Small intestine (tissue), 7 donors: ENCODE measurements at regions not wholly inside any gene's neighbourhood (a gene's known extent, or its start where the extent isn't known, plus 50 kb on each side); places are given as distances from the start of the nearest gene placed in this dataset.

Experiments
- DNase-seq, 2 donors: peaks; one replicate each; pipeline versions ENCODE4 v3.0.0 to v3.0.0-alpha.2; 2013
- FAIRE-seq: peaks from 2 replicates; lab custom pipeline; 2012; peaks lifted over from hg19 to GRCh38; lab: Jason Lieb, UNC
- H3K27ac ChIP-seq, 3 donors: one replicate each; pipeline ENCODE4 v1.5.1; 2013; ENCODE audit warnings: low read length in 2 of 3, mild to moderate bottlenecking in 2 of 3, control low read depth in 1 of 3, inconsistent platforms in 1 of 3, low read depth in 1 of 3, moderate library complexity in 1 of 3
- H3K27me3 ChIP-seq, 3 donors: one replicate each; pipeline ENCODE4 v1.6.1; 2013; ENCODE audit warnings: low read length in 3 of 3, inconsistent platforms in 1 of 3; ENCODE audit not compliant: control insufficient read depth in 3 of 3, insufficient read depth in 3 of 3
- H3K36me3 ChIP-seq, 3 donors: one replicate each; pipeline ENCODE4 v1.6.1; 2013; ENCODE audit warnings: low read length in 3 of 3, inconsistent platforms in 1 of 3, low read depth in 1 of 3, mild to moderate bottlenecking in 1 of 3, moderate library complexity in 1 of 3; ENCODE audit not compliant: control insufficient read depth in 3 of 3, insufficient read depth in 2 of 3
- H3K4me1 ChIP-seq, 3 donors: one replicate each; pipeline ENCODE4 v1.6.1; 2013; ENCODE audit warnings: low read length in 2 of 3, inconsistent platforms in 1 of 3, low read depth in 1 of 3, mild to moderate bottlenecking in 1 of 3, moderate library complexity in 1 of 3; ENCODE audit not compliant: control insufficient read depth in 3 of 3, insufficient read depth in 2 of 3
- H3K4me3 ChIP-seq, 3 donors: one replicate each; pipeline ENCODE4 v1.5.1; 2013; ENCODE audit warnings: low read length in 3 of 3, control low read depth in 1 of 3, inconsistent platforms in 1 of 3, low read depth in 1 of 3, mild to moderate bottlenecking in 1 of 3, moderate library complexity in 1 of 3
- H3K9me3 ChIP-seq, 2 donors: one replicate each; pipeline ENCODE4 v1.6.1; 2013; ENCODE audit warnings: low read depth in 1 of 2, low read length in 1 of 2; ENCODE audit not compliant: control insufficient read depth in 2 of 2, insufficient read depth in 1 of 2
- WGBS, 3 donors: extraction: QIAGEN DNeasy Blood & Tissue Kit; methylation state at CpG; one replicate each; pipeline ENCODE4 v1.1.7; 2013; 5-methylcytosine and 5-hydroxymethylcytosine counted together
- donor health status: healthy with polysubstance abuse.
- donor health status: control.
- donor health status: control.
- donor health status: Bipolar disorder and iron deficiency.
- donor health status: healthy.

DNA sequence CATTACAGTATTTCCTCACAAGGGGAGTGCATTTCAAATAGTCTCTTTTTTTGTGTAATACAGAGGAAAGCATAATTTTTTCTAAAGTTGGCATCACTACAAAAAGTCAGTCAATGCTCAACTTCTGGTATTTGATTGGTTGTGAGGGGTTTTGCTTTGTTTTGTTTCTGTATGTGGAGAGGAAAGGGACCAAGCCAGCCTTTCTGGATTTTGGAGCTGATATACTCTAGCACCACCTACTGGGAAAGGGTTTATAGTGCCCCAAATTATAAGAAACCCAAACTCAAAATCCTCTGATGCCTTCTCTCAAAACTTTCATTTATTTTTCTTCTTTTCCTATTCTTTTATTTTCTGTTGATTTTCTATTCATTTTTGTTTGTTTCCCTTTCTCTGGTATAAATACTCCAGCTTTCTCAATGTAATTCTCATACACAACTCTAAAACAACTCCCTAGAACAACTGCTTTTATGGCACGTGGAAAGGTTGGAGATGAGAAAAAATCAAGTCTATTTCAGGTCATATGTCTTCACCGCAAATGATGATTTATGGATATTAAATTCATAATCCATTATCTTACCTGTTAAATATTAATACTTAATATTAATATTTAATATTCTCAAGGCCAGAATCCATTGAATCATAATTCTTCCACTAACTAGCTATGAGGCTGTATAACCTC is 69.5 kb upstream of the ANXA1 start:
- H3K27ac ChIP-seq = peak overlapping the region in 1 of 3 donors; percentile 20
- no peaks in the 10 kb centered on the region for H3K27me3 ChIP-seq
- no peaks in the 10 kb centered on the region for H3K9me3 ChIP-seq
- no peak overlapping the region for H3K4me3 ChIP-seq
- peak; percentile 53 to 86 for DNase-seq
- peaks cover 0 to 5% (median 3%) of the 10 kb centered on the region in 3 donors for H3K4me1 ChIP-seq
- no peak for FAIRE-seq
- WGBS, 3 donors = 19 to 55% (median 27%) methylated on average over 2 of the region's 2 CpGs
- H3K36me3 ChIP-seq = no peaks in the 10 kb centered on the region

DNA sequence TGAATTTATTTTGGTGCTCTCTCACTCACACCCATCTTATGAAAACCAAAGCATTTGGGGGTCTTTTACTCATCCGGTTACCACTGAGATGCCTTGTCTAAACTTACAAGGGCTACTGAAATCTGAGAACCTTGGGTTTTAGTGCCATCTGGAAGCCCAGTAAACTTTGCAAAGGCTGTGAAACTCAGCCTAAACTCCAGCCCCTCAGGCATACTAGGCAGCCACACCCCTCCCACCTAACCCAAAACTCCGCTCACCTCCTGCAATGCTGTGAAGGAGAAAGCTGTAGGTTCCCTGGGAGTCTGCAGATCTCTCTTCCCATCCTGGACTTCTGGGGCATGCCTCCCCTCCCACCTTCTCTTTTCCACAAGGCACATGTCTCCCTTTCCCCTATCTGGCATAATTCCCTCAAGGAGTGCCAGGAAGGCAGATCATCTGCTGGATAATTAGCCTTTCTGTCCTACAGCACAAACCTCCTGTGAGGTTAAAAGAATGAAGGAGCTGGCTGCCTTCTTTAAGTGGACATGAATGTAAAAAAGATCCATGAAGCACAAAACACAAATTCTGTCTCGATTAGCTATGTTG is 71.5 kb upstream of the ANXA1 start:
- peak in 1 of 2 donors; percentile 6 for DNase-seq
- no peaks in the 10 kb centered on the region for H3K27me3 ChIP-seq
- no peak overlapping the region for H3K4me3 ChIP-seq
- H3K36me3 ChIP-seq = no peaks in the 10 kb centered on the region
- no peak overlapping the region for H3K27ac ChIP-seq
- FAIRE-seq = no peak
- H3K4me1 ChIP-seq = peaks cover 0 to 5% (median 3%) of the 10 kb centered on the region in 3 donors
- H3K9me3 ChIP-seq = no peaks in the 10 kb centered on the region
- 68 to 80% (median 78%) methylated on average over 3 of the region's 3 CpGs for WGBS, 3 donors

DNA sequence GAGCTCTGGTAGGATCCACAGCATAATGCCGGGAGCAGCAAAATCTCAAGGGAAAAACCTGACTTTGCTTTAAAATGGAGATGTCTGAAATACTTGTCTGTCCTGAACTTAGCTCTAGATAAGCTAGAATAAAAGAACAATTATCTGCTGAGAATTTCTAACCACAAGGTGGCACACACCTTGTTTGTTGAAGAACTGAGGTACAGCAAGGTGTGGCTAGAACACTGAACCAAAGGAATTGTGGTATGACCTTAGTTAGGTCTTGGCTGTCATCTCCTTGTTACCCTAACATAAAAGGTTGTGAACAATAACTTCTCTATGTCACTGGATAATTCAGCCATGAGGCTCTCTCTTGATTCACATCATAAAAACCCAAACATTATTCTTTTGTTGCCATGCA is 72.3 kb upstream of the ANXA1 start:
- FAIRE-seq = peak; percentile 23
- WGBS, 3 donors = 19 to 65% (median 37%) methylated on average over 1 of the region's 1 CpG

DNA sequence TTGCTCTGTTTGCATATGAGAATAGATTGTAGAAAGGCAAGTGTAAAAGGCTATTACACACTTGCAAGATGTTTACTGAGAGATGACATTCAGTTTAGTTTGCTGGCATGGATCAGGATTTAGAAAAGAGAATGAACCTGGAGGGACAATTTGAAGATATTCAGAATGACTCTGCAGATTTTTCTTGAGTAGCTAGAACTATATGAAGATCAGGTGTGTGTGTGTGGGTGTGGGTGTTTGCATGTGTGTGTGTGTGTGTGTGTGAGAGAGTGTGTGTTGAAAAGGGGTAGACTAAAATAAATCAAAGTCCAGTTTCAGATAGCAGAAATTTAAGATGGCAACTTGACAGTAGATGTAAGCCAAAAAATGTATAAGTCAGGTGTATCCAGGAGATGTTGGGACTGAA is 74.0 kb upstream of the ANXA1 start:
- Histone ChIP-seq H3K4me3 (no peak overlapping the region), H3K36me3 (no peaks in the 10 kb centered on the region), H3K4me1 (peaks cover 0 to 4% (median 3%) of the 10 kb centered on the region in 3 donors), H3K9me3 (no peaks in the 10 kb centered on the region), H3K27ac (no peak overlapping the region), H3K27me3 (no peaks in the 10 kb centered on the region)
- DNase-seq (no peak), FAIRE-seq (no peak)

More for the DNA sequence above, 72.3 kb upstream of the ANXA1 start:
- Histone ChIP-seq H3K27ac (no peak overlapping the region), H3K27me3 (no peaks in the 10 kb centered on the region), H3K4me3 (no peak overlapping the region), H3K9me3 (no peaks in the 10 kb centered on the region), H3K4me1 (peaks cover 0 to 5% (median 3%) of the 10 kb centered on the region in 3 donors), H3K36me3 (no peaks in the 10 kb centered on the region)
- peak; percentile 56 to 80 for DNase-seq

DNA sequence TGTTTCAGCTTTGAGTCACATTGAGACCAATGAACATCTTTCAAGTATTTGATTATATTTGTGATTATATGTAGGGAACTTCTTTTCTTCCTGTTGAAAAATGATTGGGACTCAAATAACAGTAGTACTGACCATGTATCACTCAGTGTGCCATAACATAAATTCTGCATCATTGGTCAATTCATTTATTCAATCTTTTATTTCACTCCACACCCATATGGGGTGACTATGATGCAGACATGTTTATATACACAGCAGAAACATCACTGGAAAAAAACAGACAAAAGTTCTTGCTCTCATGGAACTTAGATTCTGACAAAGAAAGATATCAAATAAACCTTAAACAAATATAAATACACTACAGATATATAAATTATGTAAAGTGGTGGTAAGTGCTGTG is 74.7 kb upstream of the ANXA1 start:
- H3K9me3 ChIP-seq = no peaks in the 10 kb centered on the region

DNA sequence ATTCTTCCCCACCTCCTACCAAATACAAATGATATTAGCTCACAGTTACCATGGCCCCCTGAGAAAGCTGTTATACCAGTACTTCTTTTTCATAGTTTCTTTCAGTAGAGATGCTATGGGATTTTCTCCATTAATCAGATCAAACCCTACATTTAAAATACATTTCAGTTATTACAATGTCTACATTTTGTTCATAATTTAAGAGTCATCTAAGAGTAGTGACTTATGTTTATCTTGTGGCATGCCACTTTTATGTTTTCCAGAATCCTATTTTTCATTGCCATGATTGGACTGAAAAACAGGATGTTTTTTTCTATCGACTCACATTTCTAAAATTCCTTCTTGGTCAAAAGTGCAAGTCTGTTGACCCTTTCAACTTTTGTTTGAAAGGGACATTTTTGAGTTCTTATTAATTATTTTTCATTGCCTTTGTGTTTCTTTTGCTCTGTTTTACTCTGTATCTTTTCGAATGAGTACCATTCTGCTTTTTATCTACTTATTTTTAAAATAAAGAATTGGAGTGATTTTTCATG is 77.4 kb upstream of the ANXA1 start:
- Histone ChIP-seq H3K4me3 (no peak overlapping the region), H3K4me1 (no peaks in the 10 kb centered on the region), H3K36me3 (no peaks in the 10 kb centered on the region), H3K9me3 (no peaks in the 10 kb centered on the region), H3K27me3 (no peaks in the 10 kb centered on the region), H3K27ac (no peak overlapping the region)
- WGBS, 3 donors = 57 to 73% (median 69%) methylated on average over 2 of the region's 2 CpGs
- FAIRE-seq (no peak), DNase-seq (no peak)

More for the DNA sequence above, 74.7 kb upstream of the ANXA1 start:
- Histone ChIP-seq H3K4me3 (no peak overlapping the region), H3K27me3 (no peaks in the 10 kb centered on the region), H3K36me3 (no peaks in the 10 kb centered on the region), H3K27ac (no peak overlapping the region), H3K4me1 (peaks cover 0 to 3% (median 0%) of the 10 kb centered on the region in 3 donors)
- FAIRE-seq (peak; percentile 10), DNase-seq (no peak)

DNA sequence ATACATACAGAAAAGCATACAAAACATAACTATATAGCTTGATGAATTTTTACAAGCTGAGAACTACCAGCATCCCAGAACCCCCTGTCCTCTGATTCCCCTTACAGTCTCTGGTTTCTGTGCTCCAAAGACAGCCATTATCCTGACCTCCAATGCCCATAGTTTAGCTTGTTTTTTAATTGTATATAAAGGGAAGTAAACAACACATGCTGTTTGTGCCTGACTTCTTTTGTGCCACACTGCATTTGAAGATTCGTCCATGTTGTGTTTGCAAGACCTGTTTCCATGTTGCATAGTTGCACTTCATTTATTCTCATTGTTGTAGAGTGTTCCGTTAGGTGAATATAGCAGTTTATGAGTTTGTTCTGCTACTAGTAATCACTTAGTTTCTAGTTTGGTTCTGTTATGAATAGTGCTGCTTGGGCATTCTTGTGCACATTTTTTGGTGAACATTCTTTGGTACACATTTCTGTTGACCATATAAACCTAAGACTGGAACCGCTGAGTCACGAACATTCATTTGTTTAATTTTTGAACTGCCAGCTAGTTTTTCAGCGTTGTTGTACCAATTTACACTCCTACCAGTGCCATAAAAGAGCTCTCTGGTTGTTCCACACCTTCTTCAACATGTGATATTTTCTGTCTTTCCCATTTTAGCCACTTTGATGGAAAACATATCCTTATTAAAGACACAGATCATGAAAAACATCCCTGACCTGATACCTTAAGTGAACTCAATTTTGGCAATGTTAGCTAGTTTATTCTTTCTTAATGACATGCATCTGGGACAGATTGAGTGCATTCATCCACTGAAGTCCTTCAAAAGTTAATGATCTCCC is 78.1 kb upstream of the ANXA1 start:
- FAIRE-seq (no peak), DNase-seq (no peak)
- H3K4me1 ChIP-seq = no peaks in the 10 kb centered on the region
- H3K9me3 ChIP-seq = no peaks in the 10 kb centered on the region
- 78 to 86% (median 81%) methylated on average over 5 of the region's 5 CpGs for WGBS, 3 donors
- no peaks in the 10 kb centered on the region for H3K27me3 ChIP-seq
- H3K4me3 ChIP-seq = no peak overlapping the region
- H3K36me3 ChIP-seq = no peaks in the 10 kb centered on the region
- no peak overlapping the region for H3K27ac ChIP-seq

DNA sequence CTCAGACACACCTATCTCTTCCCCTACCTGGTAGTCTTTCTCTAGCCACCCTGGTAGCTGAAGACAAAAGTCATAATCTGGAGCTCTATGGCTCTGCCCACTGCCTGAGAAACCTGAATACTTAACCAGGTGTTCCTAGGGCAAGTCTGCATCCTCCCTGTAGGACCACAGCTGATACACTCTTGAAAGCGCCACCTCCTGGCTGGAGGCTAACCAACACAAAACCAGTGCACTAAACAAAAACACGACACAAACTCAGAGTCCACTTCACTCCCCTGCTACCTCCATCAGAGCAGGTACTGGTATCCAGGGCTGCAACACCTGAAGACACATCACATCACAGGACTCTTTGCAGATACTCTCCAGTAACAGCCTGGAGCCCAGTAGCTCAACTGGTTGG is 84.6 kb upstream of the ANXA1 start:
- H3K36me3 ChIP-seq = no peaks in the 10 kb centered on the region
- no peak overlapping the region for H3K27ac ChIP-seq
- H3K9me3 ChIP-seq = no peaks in the 10 kb centered on the region
- FAIRE-seq (no peak), DNase-seq (no peak)
- H3K4me1 ChIP-seq = no peaks in the 10 kb centered on the region
- H3K4me3 ChIP-seq = no peak overlapping the region
- 84 to 100% (median 88%) methylated on average over 2 of the region's 2 CpGs for WGBS, 3 donors
- H3K27me3 ChIP-seq = no peaks in the 10 kb centered on the region
